ENCODE measurements at regions not wholly inside any gene's neighbourhood (a gene's known extent, or its start where the extent isn't known, plus 50 kb on each side); places are given as distances from the start of the nearest gene placed in this dataset.

GRCh38 chr14:106509176-106509575, 982.8 kb downstream of the TMEM121 start:
- H3K9me3 Mint-ChIP-seq: peaks cover 71% of the 10 kb centered on the region
- H3K4me1 Mint-ChIP-seq (ENCODE audit: low read depth): no peaks in the 10 kb centered on the region

GRCh38 chr14:106509807-106510206, 983.4 kb downstream of the TMEM121 start:
- no peaks in the 10 kb centered on the region for H3K4me1 Mint-ChIP-seq (ENCODE audit: low read depth)
- no peak overlapping the region for H3K27ac Mint-ChIP-seq
- H3K27me3 Mint-ChIP-seq (ENCODE audit: insufficient read depth): no peaks in the 10 kb centered on the region
- H3K36me3 Mint-ChIP-seq (ENCODE audit: low read depth): peaks cover 11% of the 10 kb centered on the region
- DNase-seq: no peak
- H3K9me3 Mint-ChIP-seq: peaks cover 71% of the 10 kb centered on the region
- no peak overlapping the region for H3K4me3 Mint-ChIP-seq
- TF ChIP-seq, protein P1, sequence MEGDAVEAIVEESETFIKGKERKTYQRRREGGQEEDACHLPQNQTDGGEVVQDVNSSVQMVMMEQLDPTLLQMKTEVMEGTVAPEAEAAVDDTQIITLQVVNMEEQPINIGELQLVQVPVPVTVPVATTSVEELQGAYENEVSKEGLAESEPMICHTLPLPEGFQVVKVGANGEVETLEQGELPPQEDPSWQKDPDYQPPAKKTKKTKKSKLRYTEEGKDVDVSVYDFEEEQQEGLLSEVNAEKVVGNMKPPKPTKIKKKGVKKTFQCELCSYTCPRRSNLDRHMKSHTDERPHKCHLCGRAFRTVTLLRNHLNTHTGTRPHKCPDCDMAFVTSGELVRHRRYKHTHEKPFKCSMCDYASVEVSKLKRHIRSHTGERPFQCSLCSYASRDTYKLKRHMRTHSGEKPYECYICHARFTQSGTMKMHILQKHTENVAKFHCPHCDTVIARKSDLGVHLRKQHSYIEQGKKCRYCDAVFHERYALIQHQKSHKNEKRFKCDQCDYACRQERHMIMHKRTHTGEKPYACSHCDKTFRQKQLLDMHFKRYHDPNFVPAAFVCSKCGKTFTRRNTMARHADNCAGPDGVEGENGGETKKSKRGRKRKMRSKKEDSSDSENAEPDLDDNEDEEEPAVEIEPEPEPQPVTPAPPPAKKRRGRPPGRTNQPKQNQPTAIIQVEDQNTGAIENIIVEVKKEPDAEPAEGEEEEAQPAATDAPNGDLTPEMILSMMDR (IDR thresholded peaks at IDR 0.05): no peak

More at GRCh38 chr14:106509176-106509575, 982.8 kb downstream of the TMEM121 start:
- Mint-ChIP-seq H3K27ac (no peak overlapping the region), H3K27me3 (ENCODE audit: insufficient read depth) (no peaks in the 10 kb centered on the region), H3K4me3 (no peak overlapping the region), H3K36me3 (ENCODE audit: low read depth) (peaks cover 11% of the 10 kb centered on the region)
- DNase-seq: no peak
- TF ChIP-seq, protein P1 (IDR thresholded peaks at IDR 0.05): no peak

DNA sequence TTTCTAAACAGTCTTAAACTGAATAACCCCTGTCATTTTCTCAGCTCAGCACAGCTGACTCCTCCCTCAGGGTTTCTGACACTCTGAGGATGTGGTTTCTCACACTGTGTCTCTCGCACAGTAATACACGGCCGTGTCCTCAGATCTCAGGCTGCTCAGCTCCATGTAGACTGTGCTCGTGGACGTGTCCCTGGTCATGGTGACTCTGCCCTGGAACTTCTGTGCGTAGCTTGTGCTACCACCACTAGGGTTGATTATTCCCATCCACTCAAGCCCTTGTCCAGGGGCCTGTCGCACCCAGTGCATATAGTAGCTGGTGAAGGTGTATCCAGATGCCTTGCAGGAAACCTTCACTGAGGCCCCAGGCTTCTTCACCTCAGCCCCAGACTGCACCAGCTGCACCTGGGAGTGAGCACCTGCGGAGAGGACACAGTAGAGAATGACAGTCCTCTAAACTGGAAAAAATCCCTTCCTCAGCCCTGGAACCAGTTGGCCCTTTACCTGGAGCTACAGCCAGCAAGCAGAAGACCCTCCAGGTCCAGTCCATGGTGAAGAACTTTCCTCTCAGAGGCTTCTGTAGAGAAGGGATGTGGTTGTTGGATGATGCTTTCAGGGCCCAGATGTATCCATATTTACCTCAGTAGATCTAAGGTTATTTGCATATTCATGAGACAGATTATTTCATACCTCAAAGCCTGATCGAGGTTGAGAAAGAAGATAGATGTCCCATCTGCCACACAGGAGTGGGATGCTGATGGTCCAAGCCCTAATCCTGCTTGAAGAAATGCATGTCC, 984.8 kb downstream of the TMEM121 start:
- no peak for DNase-seq
- Mint-ChIP-seq H3K36me3 (ENCODE audit: low read depth) (peaks cover 11% of the 10 kb centered on the region), H3K9me3 (peaks cover 73% of the 10 kb centered on the region)

DNA sequence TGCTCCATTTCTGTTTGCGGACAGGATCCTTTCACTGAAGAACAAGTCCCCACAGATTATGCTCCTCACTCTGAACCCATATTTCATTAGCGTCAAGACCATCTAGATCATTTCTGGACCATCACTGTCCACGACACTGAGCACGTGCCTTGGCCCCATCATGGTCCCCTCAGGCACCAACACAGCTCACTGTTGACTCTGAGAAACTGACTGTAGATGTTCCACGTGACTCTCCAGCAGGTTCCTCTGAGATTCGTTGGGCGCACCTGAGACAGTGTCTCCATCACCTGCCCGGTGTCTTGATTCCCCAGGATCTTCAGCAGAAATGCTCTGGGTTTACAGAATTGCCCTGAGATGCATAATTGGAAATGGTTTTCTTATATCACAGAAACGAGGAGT, 985.4 kb downstream of the TMEM121 start:
- no peak for DNase-seq
- TF ChIP-seq, protein P1 (IDR thresholded peaks at IDR 0.05): no peak
- Mint-ChIP-seq H3K27ac (no peak overlapping the region), H3K27me3 (ENCODE audit: insufficient read depth) (no peaks in the 10 kb centered on the region), H3K4me1 (ENCODE audit: low read depth) (no peaks in the 10 kb centered on the region), H3K9me3 (peaks cover 76% of the 10 kb centered on the region), H3K4me3 (no peak overlapping the region), H3K36me3 (ENCODE audit: low read depth) (peaks cover 11% of the 10 kb centered on the region)

More for the DNA sequence above, 984.8 kb downstream of the TMEM121 start:
- TF ChIP-seq, protein P1 (IDR thresholded peaks at IDR 0.05): no peak
- Mint-ChIP-seq H3K4me3 (no peak overlapping the region), H3K27ac (no peak overlapping the region), H3K4me1 (ENCODE audit: low read depth) (no peaks in the 10 kb centered on the region), H3K27me3 (ENCODE audit: insufficient read depth) (no peaks in the 10 kb centered on the region)

- Mint-ChIP-seq H3K4me1 (ENCODE audit: low read depth) (no peaks in the 10 kb centered on the region), H3K27me3 (ENCODE audit: insufficient read depth) (no peaks in the 10 kb centered on the region), H3K4me3 (no peak overlapping the region), H3K27ac (no peak overlapping the region), H3K9me3 (peaks cover 67% of the 10 kb centered on the region), H3K36me3 (ENCODE audit: low read depth) (peaks cover 11% of the 10 kb centered on the region)
- DNase-seq: no peak
- TF ChIP-seq, protein P1 (IDR thresholded peaks at IDR 0.05): no peak
Measured at GRCh38 chr14:106513302-106513701, 986.9 kb downstream of the TMEM121 start.
